ENCODE measurements at regions not wholly inside any gene's neighbourhood (a gene's known extent, or its start where the extent isn't known, plus 50 kb on each side); places are given as distances from the start of the nearest gene placed in this dataset.

- H3K27ac ChIP-seq: no peak overlapping the region
- H3K4me1 ChIP-seq: no peaks in the 10 kb centered on the region
- H3K9me3 ChIP-seq: no peaks in the 10 kb centered on the region
- ATAC-seq (no peak), FAIRE-seq (peak; percentile 13), DNase-seq (no peak)
- 57 to 58% methylated on average over 2 of the region's 2 CpGs for WGBS, 2 donors
- no peaks in the 10 kb centered on the region for H3K36me3 ChIP-seq
- TF ChIP-seq CTCF (IDR thresholded peaks at IDR 0.05): no peak
- H3K27me3 ChIP-seq: peaks cover 0 to 4% (median 0%) of the 10 kb centered on the region in 4 donors
- H3K4me3 ChIP-seq: no peak overlapping the region
- intact Hi-C loops (cut with DNase I): no loop called here
These were observed 156.1 kb downstream of the LARP7 start for GRCh38 chr4:112793033-112793432.

- 71 to 91% methylated on average over 5 of the region's 5 CpGs for whole genome bisulfite sequencing, 2 donors
- no peak for TF ChIP-seq CTCF (IDR thresholded peaks at IDR 0.05)
- no peak overlapping the region for H3K4me3 ChIP-seq
- DNase-seq: no peak
- no peak overlapping the region for H3K27ac ChIP-seq
- H3K27me3 ChIP-seq: peaks cover 0 to 4% (median 0%) of the 10 kb centered on the region in 4 donors
- H3K36me3 ChIP-seq: no peaks in the 10 kb centered on the region
- no peaks in the 10 kb centered on the region for H3K9me3 ChIP-seq
- intact Hi-C loops (cut with DNase I): no loop called here
- H3K4me1 ChIP-seq: no peaks in the 10 kb centered on the region
- no peak for ATAC-seq
- FAIRE-seq: no peak
These were observed 163.1 kb downstream of the LARP7 start for GRCh38 chr4:112800001-112800400.

- ATAC-seq (no peak), FAIRE-seq (no peak), DNase-seq (no peak)
- TF ChIP-seq CTCF (IDR thresholded peaks at IDR 0.05): no peak
- Histone ChIP-seq H3K9me3 (no peaks in the 10 kb centered on the region), H3K27ac (no peak overlapping the region), H3K36me3 (no peaks in the 10 kb centered on the region), H3K4me3 (no peak overlapping the region), H3K4me1 (no peaks in the 10 kb centered on the region), H3K27me3 (peaks cover 0 to 4% (median 0%) of the 10 kb centered on the region in 4 donors)
- intact Hi-C loops (cut with DNase I): no loop called here
These were observed 164.4 kb downstream of the LARP7 start for GRCh38 chr4:112801341-112801740.

GRCh38 chr4:112802780-112803179 is 165.8 kb downstream of the LARP7 start:
- FAIRE-seq (no peak), DNase-seq (no peak)

GRCh38 chr4:112807083-112807482 is 170.1 kb downstream of the LARP7 start:
- no peaks in the 10 kb centered on the region for H3K9me3 ChIP-seq
- no peaks in the 10 kb centered on the region for H3K27me3 ChIP-seq
- WGBS, 2 donors: 64 to 69% methylated on average over 2 of the region's 2 CpGs
- H3K27ac ChIP-seq: no peak overlapping the region
- H3K4me3 ChIP-seq: no peak overlapping the region
- intact Hi-C loops (cut with DNase I): no loop called here
- H3K4me1 ChIP-seq: no peaks in the 10 kb centered on the region
- no peaks in the 10 kb centered on the region for H3K36me3 ChIP-seq
- DNase-seq (no peak), ATAC-seq (no peak), FAIRE-seq (no peak)
- TF ChIP-seq CTCF (IDR thresholded peaks at IDR 0.05): no peak

More at GRCh38 chr4:112802780-112803179, 165.8 kb downstream of the LARP7 start:
- intact Hi-C loops (cut with DNase I): no loop called here
- no peak overlapping the region for H3K27ac ChIP-seq
- H3K36me3 ChIP-seq: no peaks in the 10 kb centered on the region
- 54 to 63% methylated on average over 6 of the region's 6 CpGs for WGBS, 2 donors
- ATAC-seq: no peak
- no peaks in the 10 kb centered on the region for H3K9me3 ChIP-seq
- H3K27me3 ChIP-seq: no peaks in the 10 kb centered on the region
- no peaks in the 10 kb centered on the region for H3K4me1 ChIP-seq
- TF ChIP-seq CTCF (IDR thresholded peaks at IDR 0.05): no peak
- no peak overlapping the region for H3K4me3 ChIP-seq
